SU-DHL-6 (cell line): ENCODE measurements at regions not wholly inside any gene's neighbourhood (a gene's known extent, or its start where the extent isn't known, plus 50 kb on each side); places are given as distances from the start of the nearest gene placed in this dataset.

ENCODE experiments used
- H2AFZ ChIP-seq: fragments of 200-600 bp; sonication (generic); 2 replicates; pipeline ENCODE4 v1.6.1; 2014; ENCODE audit warnings: low read depth, mild to moderate bottlenecking, moderate library complexity, mixed read lengths, antibody characterized with exemption, low read length; ENCODE audit not compliant: severe bottlenecking
- H3F3A ChIP-seq: fragments of 200-600 bp; shearing (Covaris generic); 2 replicates; pipeline ENCODE4 v1.6.0; 2016; ENCODE audit warnings: antibody characterized with exemption, mild to moderate bottlenecking; ENCODE audit not compliant: insufficient read depth
- H3K27ac ChIP-seq: fragments of 200-600 bp; sonication (generic); 2 replicates; pipeline ENCODE4 v1.5.1; 2016; ENCODE audit warnings: low read depth, mild to moderate bottlenecking, low read length, moderate library complexity, mixed read lengths
- H3K27me3 ChIP-seq: fragments of 200-600 bp; sonication (generic), shearing (Covaris generic); 2 replicates; pipeline ENCODE4 v1.6.0; 2014; ENCODE audit warnings: mild to moderate bottlenecking, low read length
- H3K36me3 ChIP-seq: fragments of 200-600 bp; sonication (generic); 2 replicates; pipeline ENCODE4 v1.6.1; 2014; ENCODE audit warnings: mild to moderate bottlenecking, low read length, mixed read lengths
- H3K4me2 ChIP-seq: fragments of 300-600, 200-600 bp; shearing (Covaris generic), sonication (generic); 2 replicates; pipeline ENCODE4 v1.6.0; 2014; ENCODE audit warnings: low read length, low read depth, mild to moderate bottlenecking; ENCODE audit not compliant: poor library complexity, severe bottlenecking
- H3K4me3 ChIP-seq: fragments of 200-600 bp; sonication (generic); 2 replicates; pipeline ENCODE4 v1.5.1; 2014; ENCODE audit warnings: antibody characterized with exemption, low read length, mild to moderate bottlenecking, mixed read lengths; ENCODE audit not compliant: insufficient read depth, poor library complexity, severe bottlenecking
- H3K79me2 ChIP-seq: fragments of 200-600 bp; sonication (generic); 2 replicates; pipeline ENCODE4 v1.6.1; 2014; ENCODE audit warnings: mild to moderate bottlenecking, low read length, moderate library complexity; ENCODE audit not compliant: insufficient read depth
- H3K9ac ChIP-seq: fragments of 200-600 bp; sonication (generic); 2 replicates; pipeline ENCODE4 v1.7.0; 2014; ENCODE audit warnings: mild to moderate bottlenecking, low read length
- H3K9me2 ChIP-seq: fragments of 200-600 bp; sonication (generic); replicated peaks from 2 replicates; pipeline ENCODE4 v1.6.1; 2014; ENCODE audit warnings: low read length; ENCODE audit not compliant: insufficient read depth
- H3K9me3 ChIP-seq: fragments of 200-600 bp; sonication (generic); 2 replicates; pipeline ENCODE4 v1.6.1; 2014; ENCODE audit warnings: low read length, mixed read lengths; ENCODE audit not compliant: insufficient read depth
- H4K20me1 ChIP-seq: fragments of 200-600 bp; sonication (generic); 2 replicates; pipeline ENCODE4 v1.6.1; 2014; ENCODE audit warnings: low read depth, mild to moderate bottlenecking, antibody characterized with exemption, low read length, moderate library complexity, mixed read lengths
- EZH2phosphoT487 ChIP-seq: fragments of 200-600 bp; sonication (generic), shearing (Covaris generic); conservative IDR thresholded peaks from 2 replicates; pipeline ENCODE4 v1.6.1; 2018; ENCODE audit warnings: mild to moderate bottlenecking, antibody characterized with exemption, low read length, moderate library complexity, mixed read lengths
- TF ChIP-seq, protein P1 (sequence below): fragments of 200-600 bp; sonication (generic); IDR thresholded peaks from one replicate; pipeline ENCODE4 v1.5.1; 2017; ENCODE audit warnings: antibody characterized with exemption, mild to moderate bottlenecking, low read length, moderate library complexity; ENCODE audit not compliant: insufficient read depth, poor library complexity, severe bottlenecking

DNA sequence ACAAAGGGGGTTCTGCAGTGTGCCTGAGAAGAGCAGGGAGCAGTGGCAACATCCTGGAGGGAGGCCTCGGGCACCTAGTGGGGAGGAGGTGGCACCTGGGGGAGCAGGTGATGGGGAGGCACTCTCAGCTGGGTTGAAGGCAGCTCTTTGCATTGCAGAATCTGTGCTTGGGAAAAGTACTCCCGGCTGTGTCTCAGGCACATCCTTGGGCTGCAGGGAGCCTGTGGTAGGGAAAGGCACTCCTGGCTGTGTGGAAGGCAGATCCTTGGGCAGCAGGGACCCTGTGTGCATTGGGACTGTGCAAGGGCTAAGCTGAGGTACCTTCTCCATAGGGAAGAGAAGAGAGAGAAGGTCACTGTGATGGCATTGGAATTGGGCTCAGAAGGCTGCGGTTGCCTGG lies 52.8 kb upstream of the ANTXRL start:
- H3K4me2 ChIP-seq: no peak overlapping the region
- H3F3A ChIP-seq: no peaks in the 10 kb centered on the region
- H3K27ac ChIP-seq: no peak overlapping the region
- no peaks in the 10 kb centered on the region for H3K79me2 ChIP-seq
- no peak overlapping the region for H3K9ac ChIP-seq
- H4K20me1 ChIP-seq: no peaks in the 10 kb centered on the region
- no peaks in the 10 kb centered on the region for H3K9me3 ChIP-seq
- no peaks in the 10 kb centered on the region for H3K27me3 ChIP-seq
- H2AFZ ChIP-seq: no peak overlapping the region
- no peaks in the 10 kb centered on the region for H3K9me2 ChIP-seq
- H3K36me3 ChIP-seq: no peaks in the 10 kb centered on the region
- TF ChIP-seq, protein P1, sequence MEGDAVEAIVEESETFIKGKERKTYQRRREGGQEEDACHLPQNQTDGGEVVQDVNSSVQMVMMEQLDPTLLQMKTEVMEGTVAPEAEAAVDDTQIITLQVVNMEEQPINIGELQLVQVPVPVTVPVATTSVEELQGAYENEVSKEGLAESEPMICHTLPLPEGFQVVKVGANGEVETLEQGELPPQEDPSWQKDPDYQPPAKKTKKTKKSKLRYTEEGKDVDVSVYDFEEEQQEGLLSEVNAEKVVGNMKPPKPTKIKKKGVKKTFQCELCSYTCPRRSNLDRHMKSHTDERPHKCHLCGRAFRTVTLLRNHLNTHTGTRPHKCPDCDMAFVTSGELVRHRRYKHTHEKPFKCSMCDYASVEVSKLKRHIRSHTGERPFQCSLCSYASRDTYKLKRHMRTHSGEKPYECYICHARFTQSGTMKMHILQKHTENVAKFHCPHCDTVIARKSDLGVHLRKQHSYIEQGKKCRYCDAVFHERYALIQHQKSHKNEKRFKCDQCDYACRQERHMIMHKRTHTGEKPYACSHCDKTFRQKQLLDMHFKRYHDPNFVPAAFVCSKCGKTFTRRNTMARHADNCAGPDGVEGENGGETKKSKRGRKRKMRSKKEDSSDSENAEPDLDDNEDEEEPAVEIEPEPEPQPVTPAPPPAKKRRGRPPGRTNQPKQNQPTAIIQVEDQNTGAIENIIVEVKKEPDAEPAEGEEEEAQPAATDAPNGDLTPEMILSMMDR: no peak
- TF ChIP-seq EZH2phosphoT487: no peak
- H3K4me3 ChIP-seq: no peak overlapping the region

DNA sequence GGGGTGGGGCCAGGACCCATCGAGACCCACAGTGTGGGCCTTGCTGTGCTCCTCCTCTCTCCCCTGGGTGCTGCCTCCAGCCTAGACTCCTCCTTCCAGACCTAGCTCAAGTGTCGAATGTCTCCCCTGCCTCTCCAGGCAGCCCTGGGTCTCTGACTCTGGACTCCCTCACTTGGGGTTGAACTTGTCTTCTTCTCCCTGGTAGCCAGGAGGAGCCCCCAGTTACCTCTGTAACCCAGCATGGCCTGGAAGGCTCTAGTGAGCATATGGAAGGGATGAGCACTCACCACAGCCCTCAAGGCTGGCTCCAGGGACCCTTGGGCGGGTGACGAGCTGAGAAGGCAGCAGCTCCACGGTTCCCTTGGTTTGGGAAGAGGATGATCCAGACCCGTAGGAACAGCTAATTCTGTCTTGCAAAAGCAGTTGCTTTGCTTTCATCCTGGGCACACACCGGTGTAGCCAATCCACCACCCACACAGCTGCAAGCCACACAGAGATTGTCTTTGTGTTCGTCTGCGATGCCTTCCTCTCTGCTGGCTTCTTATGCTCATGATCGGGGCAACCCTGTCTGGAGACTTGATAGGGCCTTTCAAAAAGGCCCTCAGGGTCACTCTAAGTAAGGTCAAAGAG lies 52.3 kb upstream of the ANTXRL start:
- TF ChIP-seq, protein P1: no peak
- TF ChIP-seq EZH2phosphoT487: no peak
- H3K4me3 ChIP-seq: no peak overlapping the region
- no peaks in the 10 kb centered on the region for H3K9me2 ChIP-seq
- H2AFZ ChIP-seq: no peak overlapping the region
- H3K36me3 ChIP-seq: no peaks in the 10 kb centered on the region
- no peak overlapping the region for H3K9ac ChIP-seq
- H3K27ac ChIP-seq: no peak overlapping the region
- no peaks in the 10 kb centered on the region for H3K79me2 ChIP-seq
- H3K4me2 ChIP-seq: no peak overlapping the region
- no peaks in the 10 kb centered on the region for H3K27me3 ChIP-seq
- no peaks in the 10 kb centered on the region for H3F3A ChIP-seq
- H4K20me1 ChIP-seq: no peaks in the 10 kb centered on the region
- H3K9me3 ChIP-seq: no peaks in the 10 kb centered on the region

DNA sequence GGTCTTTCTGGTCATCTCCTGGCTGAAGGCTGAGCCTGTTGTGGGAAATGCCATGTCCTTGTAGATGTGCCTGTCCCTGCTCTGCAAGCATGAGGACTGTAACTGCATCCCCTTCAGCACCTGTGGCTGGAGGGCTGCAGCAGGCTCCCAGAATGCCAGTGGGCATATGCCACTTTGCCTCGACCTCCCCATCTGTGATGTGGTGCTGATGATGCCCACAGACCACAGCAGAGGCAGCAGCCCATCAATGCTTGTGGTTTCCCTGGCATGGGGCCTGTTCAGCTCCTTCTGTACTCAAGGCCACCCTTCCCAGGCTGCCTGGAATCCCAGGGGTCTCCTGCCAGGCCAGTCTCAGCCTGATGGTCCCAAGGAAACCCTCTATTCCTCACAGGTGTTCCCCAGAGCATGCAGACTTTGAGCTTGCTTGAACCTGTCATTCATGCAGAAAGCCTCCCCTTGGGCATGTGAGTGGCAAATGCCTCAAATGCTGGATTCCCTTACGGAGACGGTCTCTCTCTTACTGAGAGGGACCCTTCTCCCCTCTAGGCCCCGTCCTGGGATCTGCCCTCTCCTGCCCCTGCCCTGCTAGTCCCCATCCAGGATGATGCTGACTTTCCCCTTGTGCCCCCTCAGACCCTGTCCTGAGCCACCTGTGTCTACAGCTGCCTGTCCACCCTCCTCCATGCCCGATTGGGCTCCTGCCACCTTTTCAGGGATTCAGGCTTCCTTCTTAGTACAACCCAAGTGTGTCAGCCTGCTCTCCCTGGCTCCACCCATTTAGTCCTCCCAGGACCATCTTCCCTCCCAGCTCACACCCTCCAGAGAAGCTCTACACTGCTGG lies 50.9 kb upstream of the ANTXRL start:
- Histone ChIP-seq H3K27ac (no peak overlapping the region), H3K4me3 (no peak overlapping the region), H3K9me3 (no peaks in the 10 kb centered on the region), H3K27me3 (no peaks in the 10 kb centered on the region), H2AFZ (no peak overlapping the region), H4K20me1 (no peaks in the 10 kb centered on the region), H3K36me3 (no peaks in the 10 kb centered on the region), H3K4me2 (no peak overlapping the region), H3K9me2 (no peaks in the 10 kb centered on the region), H3K9ac (no peak overlapping the region), H3K79me2 (no peaks in the 10 kb centered on the region), H3F3A (no peaks in the 10 kb centered on the region)
- TF ChIP-seq, protein P1: no peak
- TF ChIP-seq EZH2phosphoT487: no peak
